ENCODE measurements at regions not wholly inside any gene's neighbourhood (a gene's known extent, or its start where the extent isn't known, plus 50 kb on each side); places are given as distances from the start of the nearest gene placed in this dataset.

DNA sequence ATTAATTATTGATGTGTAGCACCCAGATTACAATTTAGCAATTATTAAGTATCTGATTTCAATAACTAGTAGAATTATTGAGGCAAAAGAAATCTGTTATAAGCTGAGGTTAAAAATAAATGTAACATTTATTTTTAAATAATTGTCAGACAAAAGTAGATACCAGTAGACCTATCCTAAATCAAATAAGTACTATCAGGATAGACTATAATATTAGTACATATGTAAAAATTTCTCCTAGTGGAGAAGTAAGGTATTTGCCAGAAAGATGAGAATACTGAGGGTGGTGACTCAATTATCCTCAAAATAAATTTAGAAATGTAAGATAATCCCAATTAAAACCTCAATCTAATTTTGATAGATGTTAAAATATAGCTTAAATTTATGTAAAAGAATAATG is 377.8 kb upstream of the CHRM3 start:
- TF ChIP-seq, protein P1, sequence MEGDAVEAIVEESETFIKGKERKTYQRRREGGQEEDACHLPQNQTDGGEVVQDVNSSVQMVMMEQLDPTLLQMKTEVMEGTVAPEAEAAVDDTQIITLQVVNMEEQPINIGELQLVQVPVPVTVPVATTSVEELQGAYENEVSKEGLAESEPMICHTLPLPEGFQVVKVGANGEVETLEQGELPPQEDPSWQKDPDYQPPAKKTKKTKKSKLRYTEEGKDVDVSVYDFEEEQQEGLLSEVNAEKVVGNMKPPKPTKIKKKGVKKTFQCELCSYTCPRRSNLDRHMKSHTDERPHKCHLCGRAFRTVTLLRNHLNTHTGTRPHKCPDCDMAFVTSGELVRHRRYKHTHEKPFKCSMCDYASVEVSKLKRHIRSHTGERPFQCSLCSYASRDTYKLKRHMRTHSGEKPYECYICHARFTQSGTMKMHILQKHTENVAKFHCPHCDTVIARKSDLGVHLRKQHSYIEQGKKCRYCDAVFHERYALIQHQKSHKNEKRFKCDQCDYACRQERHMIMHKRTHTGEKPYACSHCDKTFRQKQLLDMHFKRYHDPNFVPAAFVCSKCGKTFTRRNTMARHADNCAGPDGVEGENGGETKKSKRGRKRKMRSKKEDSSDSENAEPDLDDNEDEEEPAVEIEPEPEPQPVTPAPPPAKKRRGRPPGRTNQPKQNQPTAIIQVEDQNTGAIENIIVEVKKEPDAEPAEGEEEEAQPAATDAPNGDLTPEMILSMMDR (IDR thresholded peaks at IDR 0.05; ENCODE audit: borderline replicate concordance, insufficient read depth, low read depth, low read length): no peak
- no peak overlapping the region for H3K4me3 ChIP-seq (ENCODE audit: low read depth, low read length)

DNA sequence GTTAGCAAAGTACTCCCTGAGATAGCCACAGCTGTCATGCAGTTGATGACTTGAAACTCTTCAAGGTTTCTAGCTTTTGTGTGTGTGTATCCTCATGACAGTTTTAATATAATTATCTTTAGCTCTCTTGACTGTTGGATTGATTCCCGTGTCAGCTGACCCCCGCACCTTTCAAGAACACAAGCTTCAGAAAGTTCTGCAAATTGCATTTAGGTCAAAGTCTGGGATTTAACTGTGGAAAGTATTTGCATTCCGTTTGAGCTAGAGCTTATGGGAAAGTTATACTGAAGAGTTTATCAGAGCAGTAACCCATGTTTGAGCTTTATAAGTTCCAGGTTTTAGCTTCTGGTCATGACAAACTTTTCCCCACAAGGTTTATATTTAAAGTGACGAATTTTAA is 380.1 kb upstream of the CHRM3 start:
- no peak overlapping the region for H3K4me3 ChIP-seq (ENCODE audit: low read depth, low read length)
- TF ChIP-seq, protein P1 (IDR thresholded peaks at IDR 0.05; ENCODE audit: borderline replicate concordance, insufficient read depth, low read depth, low read length): no peak

DNA sequence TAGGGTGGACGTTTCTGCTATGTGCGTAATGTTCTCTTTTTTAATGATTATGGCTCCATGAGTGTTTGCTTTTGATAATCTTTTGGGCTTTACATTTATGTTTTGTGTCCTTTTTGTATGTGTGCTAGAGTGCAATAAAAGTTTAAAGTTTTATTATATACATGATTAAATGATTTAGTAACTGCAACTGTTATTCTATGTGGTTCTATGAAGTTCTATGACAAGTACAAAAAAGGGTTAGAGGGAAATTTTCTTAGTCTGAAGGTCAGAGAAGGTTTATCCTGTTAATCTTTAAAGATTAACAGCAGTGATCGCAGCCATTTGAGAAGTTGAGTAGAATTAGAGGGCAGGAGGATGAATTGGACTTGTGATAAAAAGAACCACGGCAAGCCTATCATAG is 386.4 kb upstream of the CHRM3 start:
- TF ChIP-seq, protein P1 (IDR thresholded peaks at IDR 0.05; ENCODE audit: borderline replicate concordance, insufficient read depth, low read depth, low read length): no peak
- H3K4me3 ChIP-seq (ENCODE audit: low read depth, low read length): no peak overlapping the region

DNA sequence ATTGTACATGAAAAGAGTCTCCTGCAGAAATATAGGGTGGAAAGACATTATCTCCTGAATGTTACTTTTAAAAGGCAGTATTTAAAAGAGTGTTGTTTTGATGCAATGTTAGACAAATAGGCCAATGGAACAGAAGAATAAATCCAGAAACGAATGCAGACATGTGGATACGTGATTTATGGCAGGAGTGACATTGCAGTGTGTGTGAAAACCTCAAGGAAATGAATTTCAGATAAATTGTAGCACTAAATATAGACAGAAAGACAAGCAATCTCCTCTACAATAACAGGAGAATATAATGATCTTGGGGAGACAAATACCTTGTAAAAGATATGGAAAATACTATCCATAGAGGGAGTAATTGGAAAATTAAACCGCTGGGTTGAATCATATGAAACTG is 387.8 kb upstream of the CHRM3 start:
- TF ChIP-seq, protein P1 (IDR thresholded peaks at IDR 0.05; ENCODE audit: borderline replicate concordance, insufficient read depth, low read depth, low read length): no peak
- H3K4me3 ChIP-seq (ENCODE audit: low read depth, low read length): no peak overlapping the region

DNA sequence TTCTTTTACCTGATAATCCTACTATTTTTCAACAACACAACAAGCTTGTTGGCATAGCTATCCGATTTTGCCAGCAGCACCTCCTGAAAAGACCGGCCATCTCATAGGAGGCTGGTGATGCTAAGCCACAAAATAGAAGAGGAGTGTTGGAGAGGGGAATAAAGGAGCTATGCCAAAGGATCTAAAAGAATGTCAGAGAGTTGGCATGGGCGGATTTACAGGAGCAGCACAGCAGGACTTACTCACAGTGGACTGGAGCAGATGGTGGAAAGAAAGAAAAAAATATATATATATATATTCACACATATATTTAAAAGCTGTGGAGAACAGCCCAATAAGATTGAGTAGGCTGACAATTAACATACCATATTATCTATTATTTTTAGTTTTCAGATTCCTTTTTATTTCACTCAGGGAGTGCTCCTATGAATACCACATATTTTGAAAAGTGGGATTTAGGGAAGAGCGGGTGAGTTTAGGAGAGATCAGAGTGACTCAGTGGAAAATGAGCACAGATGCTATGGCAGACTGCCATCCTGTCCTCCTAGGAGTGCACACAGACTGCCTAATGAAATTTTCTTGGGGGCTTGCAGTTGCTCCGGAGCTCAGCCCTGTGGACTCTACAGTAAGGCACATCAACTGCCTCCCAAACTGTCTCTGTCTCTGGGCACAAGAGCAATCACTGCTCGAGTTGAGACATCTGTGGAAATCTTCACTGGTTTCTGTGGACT is 394.4 kb upstream of the CHRM3 start:
- TF ChIP-seq, protein P1 (IDR thresholded peaks at IDR 0.05; ENCODE audit: borderline replicate concordance, insufficient read depth, low read depth, low read length): no peak
- no peak overlapping the region for H3K4me3 ChIP-seq (ENCODE audit: low read depth, low read length)

DNA sequence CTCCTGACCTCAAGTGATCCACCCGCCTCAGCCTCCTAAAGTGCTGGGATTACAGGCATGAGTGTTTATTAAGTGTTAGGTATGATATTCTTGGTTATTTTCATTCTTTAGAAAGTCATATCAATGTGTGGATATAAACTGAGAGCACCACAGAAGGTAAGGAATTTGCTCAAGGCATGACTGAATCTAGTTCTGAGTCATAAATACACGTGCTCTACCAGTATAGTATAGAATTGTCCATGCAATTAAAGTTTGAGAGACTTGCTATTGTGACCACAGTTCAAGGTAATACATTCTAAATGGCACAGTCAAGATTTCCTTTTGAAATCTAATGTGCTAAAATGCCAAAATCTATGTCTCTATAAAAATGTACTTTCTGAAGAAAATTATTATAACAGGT is 401.1 kb upstream of the CHRM3 start:
- TF ChIP-seq, protein P1 (IDR thresholded peaks at IDR 0.05; ENCODE audit: borderline replicate concordance, insufficient read depth, low read depth, low read length): no peak
- H3K4me3 ChIP-seq (ENCODE audit: low read depth, low read length): no peak overlapping the region

DNA sequence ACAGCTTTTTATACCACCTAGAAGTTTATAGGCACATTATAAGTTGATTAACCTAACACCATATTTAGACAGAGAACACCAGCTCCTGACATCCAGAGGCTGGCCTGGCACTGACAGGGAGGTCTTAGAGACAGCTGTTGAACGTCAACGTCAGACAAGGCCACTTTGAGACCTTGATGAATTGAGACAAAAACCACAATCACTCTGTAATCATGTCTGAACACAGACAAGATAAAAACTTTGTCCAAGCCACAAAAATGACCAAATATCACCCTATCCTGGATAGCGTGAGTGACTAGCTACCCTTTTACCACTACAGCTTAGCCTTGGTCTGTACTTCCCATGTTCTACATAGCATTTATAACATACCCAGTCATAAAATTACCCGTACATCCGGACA is 403.6 kb upstream of the CHRM3 start:
- no peak overlapping the region for H3K4me3 ChIP-seq (ENCODE audit: low read depth, low read length)
- TF ChIP-seq, protein P1 (IDR thresholded peaks at IDR 0.05; ENCODE audit: borderline replicate concordance, insufficient read depth, low read depth, low read length): no peak

Data from GM12875 (cell line).